BJ (cell line): ENCODE measurements at regions not wholly inside any gene's neighbourhood (a gene's known extent, or its start where the extent isn't known, plus 50 kb on each side); places are given as distances from the start of the nearest gene placed in this dataset.

Experiments
- CTCF ChIA-PET: fragments of 350-600 bp; formaldehyde crosslinking; extraction: SDS; loops from one replicate; lab custom pipeline; 2021; ENCODE audit warnings: antibody characterized with exemption, inconsistent platforms; lab: Yijun Ruan, JAX
- POLR2A ChIA-PET: fragments of 300-600 bp; sonication (Branson Sonifier 250); formaldehyde crosslinking; extraction: SDS; loops from one replicate; lab custom pipeline; 2021; ENCODE audit warnings: antibody characterized with exemption; lab: Charles Lee
- DNase-seq: peaks from one replicate; pipeline ENCODE4 v3.0.0-alpha.2; 2011; ENCODE audit warnings: low read depth
- H3K27me3 ChIP-seq: 2 replicates; pipeline ENCODE4 v1.6.0; 2011; ENCODE audit warnings: low read length; ENCODE audit not compliant: control insufficient read depth, insufficient read depth
- H3K36me3 ChIP-seq: 2 replicates; pipeline ENCODE4 v1.5.1; 2011; ENCODE audit warnings: low read length; ENCODE audit not compliant: control insufficient read depth, insufficient read depth
- H3K4me3 ChIP-seq: 2 replicates; pipeline ENCODE4 v1.5.1; 2011; ENCODE audit warnings: low read depth, mild to moderate bottlenecking, control low read depth, low read length
- CTCF ChIP-seq: IDR thresholded peaks from 2 replicates; pipeline ENCODE4 v1.5.1; 2011; ENCODE audit warnings: low read depth, mild to moderate bottlenecking, control low read depth, inconsistent platforms, low read length, moderate library complexity; ENCODE audit not compliant: insufficient read depth

GRCh38 chrY:15624370-15624769 lies 1100.0 kb downstream of the NLGN4Y start:
- DNase-seq: no peak

GRCh38 chrY:15624928-15625327 lies 1100.6 kb downstream of the NLGN4Y start:
- no peak for DNase-seq
- H3K27me3 ChIP-seq: no peaks in the 10 kb centered on the region
- TF ChIP-seq CTCF: 0 out of 2 replicates have a peak, but pooled peaks have one; percentile 1
- H3K36me3 ChIP-seq: no peaks in the 10 kb centered on the region
- CTCF ChIA-PET: interaction anchor here (0.5 to 0.9 kb wide), 2 partner anchors 49 to 398 kb away, joined by 3 read pairs; no protein-coding TSS in a partner anchor
- POLR2A ChIA-PET: no interaction called here
- H3K4me3 ChIP-seq: no peak overlapping the region

More at GRCh38 chrY:15624370-15624769, 1100.0 kb downstream of the NLGN4Y start:
- no peak overlapping the region for H3K4me3 ChIP-seq
- no peaks in the 10 kb centered on the region for H3K36me3 ChIP-seq
- ChIA-PET POLR2A (no interaction called here), CTCF (interaction anchor here (0.5 to 0.9 kb wide), 2 partner anchors 49 to 397 kb away, joined by 3 read pairs; no protein-coding TSS in a partner anchor)
- H3K27me3 ChIP-seq: no peaks in the 10 kb centered on the region
- TF ChIP-seq CTCF: no peak

GRCh38 chrY:15648198-15648597 lies 1123.9 kb downstream of the NLGN4Y start:
- Histone ChIP-seq H3K4me3 (no peak overlapping the region), H3K36me3 (no peaks in the 10 kb centered on the region), H3K27me3 (no peaks in the 10 kb centered on the region)
- TF ChIP-seq CTCF: no peak
- ChIA-PET POLR2A (no interaction called here), CTCF (no interaction called here)
- DNase-seq: no peak

GRCh38 chrY:15650056-15650455 lies 1125.7 kb downstream of the NLGN4Y start:
- TF ChIP-seq CTCF: no peak
- Histone ChIP-seq H3K36me3 (no peaks in the 10 kb centered on the region), H3K4me3 (no peak overlapping the region), H3K27me3 (no peaks in the 10 kb centered on the region)
- DNase-seq: no peak
- ChIA-PET POLR2A (no interaction called here), CTCF (interaction anchor here (0.6 kb wide), 1 partner anchor 98 kb away, joined by 3 read pairs; no protein-coding TSS in a partner anchor)

- DNase-seq: no peak
- Histone ChIP-seq H3K27me3 (no peaks in the 10 kb centered on the region), H3K36me3 (no peaks in the 10 kb centered on the region), H3K4me3 (no peak overlapping the region)
- ChIA-PET POLR2A (no interaction called here), CTCF (no interaction called here)
- TF ChIP-seq CTCF: no peak
Measured at GRCh38 chrY:15688531-15688930, 1164.2 kb downstream of the NLGN4Y start.
